Iris pigment epithelial cell (primary cell): ENCODE measurements at regions not wholly inside any gene's neighbourhood (a gene's known extent, or its start where the extent isn't known, plus 50 kb on each side); places are given as distances from the start of the nearest gene placed in this dataset.
A peak's percentile ranks its signal among the peaks of the same experiment; 100 is the strongest.

Source experiments
- DNase-seq: peaks from one replicate; pipeline ENCODE4 v3.0.0-alpha.2; 2011; ENCODE audit warnings: low read depth

DNA sequence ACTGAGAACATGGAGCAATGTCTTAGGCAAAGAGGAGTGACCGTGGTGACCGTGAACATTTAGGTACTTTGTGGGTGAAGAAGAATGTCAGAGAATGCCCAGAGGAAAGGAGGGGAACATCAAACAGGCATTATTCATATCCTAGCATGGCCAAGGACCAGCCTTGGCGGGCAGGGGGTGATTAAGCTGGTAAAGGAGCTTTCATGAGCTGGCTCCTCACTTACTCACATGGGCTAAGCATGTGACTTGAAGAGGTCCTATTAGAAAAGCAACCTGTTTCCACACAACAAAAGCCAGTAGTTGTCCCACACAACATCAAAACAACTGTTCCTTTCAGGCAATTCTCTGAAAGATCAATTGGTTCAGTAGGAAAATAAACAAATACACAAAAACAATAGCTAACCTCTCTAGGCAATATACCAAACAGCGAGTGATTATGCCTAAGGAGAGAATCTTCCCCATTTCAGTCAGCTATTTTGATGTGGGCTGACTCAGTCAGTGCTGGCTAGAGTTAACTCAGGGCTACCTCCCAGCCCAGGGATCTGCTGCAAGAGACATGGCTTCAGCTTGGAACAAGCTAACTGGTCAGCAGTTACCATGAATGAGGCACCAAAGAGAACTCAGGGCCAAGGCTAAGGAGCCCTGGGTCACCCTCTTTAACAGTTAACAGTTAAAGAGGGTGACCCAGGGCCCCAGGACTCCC lies 283.5 kb downstream of the ARHGAP12 start:
- DNase-seq, result peak; percentile 48

- no peak for DNase-seq
These were observed 286.4 kb downstream of the ARHGAP12 start for GRCh38 chr10:31642281-31642680.

GRCh38 chr10:31635415-31636065 lies 293.1 kb downstream of the ARHGAP12 start:
- peak; percentile 42 for DNase-seq

DNA sequence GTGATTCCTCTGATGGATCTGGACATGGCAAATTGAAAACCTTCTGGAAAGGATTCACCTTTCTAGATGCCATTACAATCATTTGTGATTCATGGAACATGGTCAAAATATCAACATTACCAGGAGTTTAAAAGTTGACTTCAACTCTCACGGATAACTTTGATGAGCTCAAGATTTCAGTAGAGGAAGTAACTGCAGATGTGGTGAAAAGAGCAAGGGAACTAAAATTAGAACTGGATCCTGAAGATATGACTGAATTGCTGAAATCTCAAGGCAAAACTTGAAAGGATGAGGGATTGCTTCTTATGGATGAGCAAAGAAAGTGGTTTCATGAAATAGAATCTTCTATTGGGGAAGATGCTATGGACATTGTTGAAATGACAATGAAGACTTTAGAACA lies 293.6 kb downstream of the ARHGAP12 start:
- no peak for DNase-seq

DNA sequence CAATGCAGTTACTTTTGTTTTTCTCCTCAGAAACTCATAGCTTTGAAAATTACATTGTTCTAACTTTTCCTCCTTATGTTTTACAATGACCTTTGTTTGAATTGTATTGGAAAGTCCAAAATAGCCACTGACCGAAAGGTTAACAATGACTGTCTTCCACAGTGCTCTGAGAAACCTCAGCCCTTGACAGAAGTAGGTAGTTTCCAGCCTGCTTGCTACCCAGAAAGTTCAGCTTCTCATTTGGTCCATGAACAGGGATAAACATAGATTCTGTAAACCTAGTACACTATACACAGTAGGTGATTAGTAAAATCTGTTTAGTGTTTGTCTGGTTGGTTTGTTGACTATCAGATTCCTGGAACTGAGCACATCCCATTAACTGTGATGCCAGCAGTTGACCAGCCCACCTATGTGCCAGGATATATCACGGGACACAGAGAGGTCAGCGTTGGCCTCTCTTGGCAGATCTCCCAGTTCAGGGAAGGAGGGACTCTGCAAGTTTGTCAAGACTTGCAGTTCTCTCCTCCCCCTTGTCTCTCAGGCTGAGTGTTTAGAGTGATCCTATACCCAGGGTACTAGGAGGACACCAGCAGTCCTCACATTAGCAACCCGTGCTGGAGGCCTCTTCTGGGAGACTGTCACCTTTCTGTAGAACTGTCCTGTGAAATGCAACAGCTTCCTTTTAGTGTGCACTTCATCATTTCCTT lies 297.6 kb downstream of the ARHGAP12 start:
- DNase-seq, result no peak

- DNase-seq, result no peak
These were observed 303.1 kb downstream of the ARHGAP12 start for GRCh38 chr10:31625566-31625965.

- no peak for DNase-seq
These were observed 304.0 kb downstream of the ARHGAP12 start for GRCh38 chr10:31624611-31625010.

DNA sequence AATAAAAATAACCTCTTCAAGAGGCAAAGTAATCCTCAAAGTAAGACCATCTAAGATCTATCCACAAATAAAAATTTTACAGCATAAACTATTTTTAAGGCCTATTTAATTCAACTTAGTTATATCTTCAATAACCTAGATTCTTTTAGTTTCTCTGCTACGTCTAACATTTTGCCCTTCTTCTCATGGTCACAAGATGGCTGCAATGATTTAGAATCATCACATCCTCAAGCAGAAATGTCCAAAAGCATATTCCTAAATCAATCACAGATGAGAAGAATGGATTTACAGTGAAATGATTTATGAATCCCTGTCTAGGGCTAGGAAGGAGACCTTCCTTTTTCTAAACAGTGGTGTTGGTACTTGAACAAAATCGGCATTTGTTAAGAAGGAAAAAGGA lies 304.7 kb downstream of the ARHGAP12 start:
- no peak for DNase-seq

DNA sequence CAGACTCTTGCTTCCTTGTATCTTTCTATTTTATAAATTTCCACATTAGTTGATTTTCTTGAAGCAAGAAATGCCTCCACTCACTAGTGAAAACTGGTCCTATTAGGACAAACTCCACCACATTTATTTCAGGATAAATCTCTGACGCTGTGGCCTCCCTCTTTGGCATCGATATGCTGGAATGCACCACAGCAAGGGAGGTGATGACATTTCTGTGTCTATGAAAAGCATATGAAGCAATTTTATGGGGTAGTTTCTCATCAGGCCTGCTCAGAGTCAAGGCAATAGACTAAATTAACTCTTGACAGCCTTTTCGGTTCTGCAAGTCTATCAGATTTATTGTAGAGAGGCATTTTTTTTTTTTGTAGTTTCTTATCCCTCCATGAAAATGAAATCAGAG lies 304.4 kb downstream of the ZEB1 start:
- DNase-seq, result no peak

GRCh38 chr10:31622978-31623377 lies 304.0 kb downstream of the ZEB1 start:
- DNase-seq, result no peak

- DNase-seq, result no peak
These were observed 302.7 kb downstream of the ZEB1 start for GRCh38 chr10:31621733-31622132.

DNA sequence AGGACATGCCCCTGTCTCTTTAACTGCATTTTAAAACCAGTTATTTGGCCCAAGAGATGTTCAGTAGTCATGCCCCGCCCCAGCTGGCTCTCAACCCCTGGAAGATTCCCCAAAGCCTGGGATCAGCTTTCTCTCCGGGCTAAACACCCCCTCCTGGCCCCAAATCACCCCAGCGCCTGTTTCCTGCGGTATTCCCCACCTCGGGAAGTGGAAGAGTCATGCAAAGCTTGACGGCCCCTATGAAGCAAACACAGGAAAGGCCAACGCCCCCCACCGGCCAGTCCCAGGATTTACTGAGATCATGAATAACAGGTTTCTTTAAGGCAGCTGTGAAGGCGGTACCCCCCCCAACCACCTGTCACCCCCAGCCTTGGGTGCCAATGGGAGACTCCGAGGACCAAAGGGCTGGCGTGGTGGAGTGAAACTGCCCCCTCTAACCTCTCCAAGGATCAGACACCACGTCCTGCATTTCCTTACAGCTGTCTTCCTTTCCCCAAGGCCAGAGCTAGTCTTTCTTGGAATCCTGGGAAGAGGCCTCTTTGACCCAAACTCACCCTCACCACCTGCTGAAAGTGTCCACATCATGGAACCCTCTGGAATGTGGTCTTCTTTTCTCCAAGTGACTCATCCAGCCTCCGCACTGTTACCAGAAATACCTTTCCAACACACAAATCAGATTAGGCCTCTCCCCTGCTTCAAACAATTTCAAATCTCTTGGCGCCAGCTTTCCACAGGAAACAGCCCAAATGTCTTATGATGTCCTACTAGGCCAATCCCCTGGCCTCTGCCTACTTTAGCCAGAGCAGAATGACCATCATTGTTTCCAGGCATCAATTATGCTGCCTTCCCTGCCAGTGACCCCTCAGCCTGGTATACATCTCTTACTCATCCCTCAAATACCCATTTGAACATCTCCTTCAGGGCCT lies 301.5 kb downstream of the ZEB1 start:
- DNase-seq, result peak; percentile 71

GRCh38 chr10:31619531-31620061 lies 300.6 kb downstream of the ZEB1 start:
- no peak for DNase-seq

GRCh38 chr10:31618541-31619291 lies 299.7 kb downstream of the ZEB1 start:
- DNase-seq, result no peak

DNA sequence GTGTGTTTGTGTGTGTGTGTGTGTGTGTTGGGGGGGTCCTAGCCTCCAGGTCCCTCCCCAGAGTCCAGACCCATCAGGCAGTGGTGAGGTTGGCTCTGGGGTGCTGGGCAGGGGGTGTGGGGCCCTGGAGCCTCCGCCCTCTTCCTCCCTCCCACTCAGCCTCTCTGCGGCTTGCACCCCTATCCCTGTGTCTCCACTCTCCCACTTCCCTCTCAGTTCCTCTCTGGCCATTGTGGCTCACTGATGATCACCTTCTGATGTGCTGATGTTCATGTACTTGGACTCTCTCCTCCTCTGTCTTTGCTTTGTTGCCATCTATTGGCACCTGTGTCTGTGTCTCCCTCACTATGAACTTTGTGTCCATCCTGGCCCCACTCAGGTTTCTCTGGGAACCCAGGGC lies 298.7 kb downstream of the ZEB1 start:
- no peak for DNase-seq

- no peak for DNase-seq
These were observed 298.1 kb downstream of the ZEB1 start for GRCh38 chr10:31617133-31617532.

DNA sequence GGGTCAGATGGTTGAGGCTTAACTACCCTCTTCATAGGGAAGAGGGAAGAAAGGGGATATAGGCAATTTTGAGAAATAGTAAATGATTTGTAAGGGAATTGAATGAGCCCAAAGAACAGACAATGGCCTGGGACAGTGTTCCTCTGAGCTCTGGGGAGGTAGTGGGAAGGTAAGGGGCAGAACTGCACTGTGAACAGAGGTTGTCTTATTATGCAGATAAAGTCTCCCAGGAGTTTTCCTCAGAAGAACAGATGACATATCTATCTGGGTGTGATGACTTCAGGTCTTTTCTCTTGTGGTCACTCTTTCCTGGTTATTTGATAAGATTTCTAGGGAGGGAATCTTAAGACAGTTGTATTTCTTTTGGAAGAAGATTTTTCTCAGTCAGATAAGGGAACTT lies 296.1 kb downstream of the ZEB1 start:
- no peak for DNase-seq

GRCh38 chr10:31614611-31615010 lies 295.6 kb downstream of the ZEB1 start:
- DNase-seq, result no peak

- DNase-seq, result no peak
These were observed 293.1 kb downstream of the ZEB1 start for GRCh38 chr10:31612082-31612481.

- DNase-seq, result no peak
These were observed 292.1 kb downstream of the ZEB1 start for GRCh38 chr10:31611161-31611560.

- no peak for DNase-seq
These were observed 288.5 kb downstream of the ZEB1 start for GRCh38 chr10:31607481-31607880.
